ENCODE measurements at regions not wholly inside any gene's neighbourhood (a gene's known extent, or its start where the extent isn't known, plus 50 kb on each side); places are given as distances from the start of the nearest gene placed in this dataset.

GRCh38 chr12:109663795-109664194 lies 49.8 kb upstream of the FAM222A start:
- in situ Hi-C loops (cut with HindIII; ENCODE audit: extremely low pct_ligation_motif_present, low pct_unique_long_range_greater_than_20kb) = no loop called here
- TF ChIP-seq ZNF407 (CRISPR knock-in tag; IDR thresholded peaks at IDR 0.05; ENCODE audit: not compliant biosample characterization) (no peak), TAF1 (CRISPR knock-in tag; IDR thresholded peaks at IDR 0.05) (no peak), ZNF30 (CRISPR knock-in tag; IDR thresholded peaks at IDR 0.05) (no peak), ZNF644 (CRISPR knock-in tag; IDR thresholded peaks at IDR 0.05; ENCODE audit: low read depth) (no peak), ZNF556 (CRISPR knock-in tag; IDR thresholded peaks at IDR 0.05; ENCODE audit: borderline replicate concordance) (no peak), CTCF (CRISPR knock-in tag; IDR thresholded peaks at IDR 0.05) (no peak), SNAPC2 (CRISPR knock-in tag; IDR thresholded peaks at IDR 0.05) (no peak), ZNF737 (CRISPR knock-in tag; IDR thresholded peaks at IDR 0.05; ENCODE audit: borderline replicate concordance) (no peak), REPIN1 (CRISPR knock-in tag; IDR thresholded peaks at IDR 0.05; ENCODE audit: borderline replicate concordance, low read depth) (no peak)
- BruUV-seq (replicated peaks) = no TSS peak
- Histone ChIP-seq H3K79me2 (ENCODE audit: insufficient read depth, low read length) (no peaks in the 10 kb centered on the region), H3K4me1 (ENCODE audit: insufficient read depth, low read length) (no peaks in the 10 kb centered on the region), H3K4me3 (replicated peaks in 1 of 3; ENCODE audit: insufficient read depth in 1 of 3, low read depth in 2 of 3, low read length in 3 of 3) (no peak overlapping the region), H3K36me3 (replicated peaks in 1 of 2; ENCODE audit: control insufficient read depth in 1 of 2, insufficient read depth in 2 of 2, low read length in 2 of 2) (no peaks in the 10 kb centered on the region), H3K9ac (ENCODE audit: insufficient read depth, low read depth, low read length) (no peak overlapping the region), H3K4me2 (ENCODE audit: low read depth, low read length) (no peak overlapping the region), H3K9me3 (ENCODE audit: low read length) (0 out of 2 replicates have a peak, but pooled peaks cover 9% of the 10 kb centered on the region), H4K20me1 (ENCODE audit: insufficient read depth, low read length) (no peaks in the 10 kb centered on the region), H3K27ac (ENCODE audit: extremely low read length, insufficient read depth, low read length) (no peak overlapping the region), H3K27me3 (ENCODE audit: control insufficient read depth in 1 of 2, insufficient read depth in 2 of 2, low read length in 2 of 2) (peaks cover 0 to 8% of the 10 kb centered on the region in 2 experiments; a peak in 2 of 5 replicates), H2AFZ (ENCODE audit: low read length) (no peak overlapping the region)
- no peak for DNase-seq (ENCODE audit: low spot score)
- ChIA-PET POLR2A (no interaction called here), CTCF (ENCODE audit: low intra/inter-chr PET ratio, low total read pairs) (no interaction called here)
- ATAC-seq = peak; percentile 54; the same call in 2 of the 3 replicates
- 52% methylated on average over 7 of the region's 7 CpGs for WGBS (ENCODE audit: low lambda C conversion rate)
- intact Hi-C loops (cut with micrococcal nuclease; ENCODE audit: unreplicated experiment) = no loop called here
- no peak for FAIRE-seq

Data from HepG2 (cell line).